WTC11 (cell line): ENCODE measurements at regions not wholly inside any gene's neighbourhood (a gene's known extent, or its start where the extent isn't known, plus 50 kb on each side); places are given as distances from the start of the nearest gene placed in this dataset.

Experiments
- ATAC-seq: fragments of 200-7000 bp; cut with Tn5 transposase; 2 replicates; pipeline ENCODE4 v1.10.0; 2021; ENCODE audit warnings: mild to moderate bottlenecking, moderate library complexity
- CTCF ChIA-PET: fragments of 300-600 bp; sonication (Branson Sonifier 250); formaldehyde crosslinking; loops from one replicate; lab custom pipeline; 2021; ENCODE audit warnings: antibody characterized with exemption; lab: Charles Lee
- POLR2A ChIA-PET: fragments of 350-600 bp; sonication (Branson Sonifier 250); formaldehyde crosslinking; loops from one replicate; lab custom pipeline; 2021; ENCODE audit warnings: antibody characterized with exemption; lab: Charles Lee
- DNase-seq: peaks from one replicate; pipeline ENCODE4 v3.0.0; 2021; ENCODE audit warnings: low spot score
- H3K27ac Mint-ChIP-seq: 2 replicates; pipeline ENCODE4 v1.8.0; 2021; ENCODE audit warnings: mixed read lengths
- H3K27me3 Mint-ChIP-seq: 2 replicates; pipeline ENCODE4 v1.8.0; 2021; ENCODE audit warnings: low read depth, mild to moderate bottlenecking, moderate library complexity, mixed read lengths
- H3K36me3 Mint-ChIP-seq: 2 replicates; pipeline ENCODE4 v1.8.0; 2021; ENCODE audit warnings: mixed read lengths
- H3K4me1 Mint-ChIP-seq: 2 replicates; pipeline ENCODE4 v1.8.0; 2022; ENCODE audit warnings: mixed read lengths
- H3K4me3 Mint-ChIP-seq: 2 replicates; pipeline ENCODE4 v1.8.0; 2021; ENCODE audit warnings: mild to moderate bottlenecking, moderate library complexity, mixed read lengths
- H3K9me3 Mint-ChIP-seq: 2 replicates; pipeline ENCODE4 v1.8.0; 2021; ENCODE audit warnings: mixed read lengths
- AFF4 ChIP-seq: sonication (generic); formaldehyde crosslinking; IDR thresholded peaks from 2 replicates; pipeline ENCODE4 v1.8.1; 2023; ENCODE audit warnings: mild to moderate bottlenecking, missing genetic modification reagents, borderline replicate concordance
- ARID4B ChIP-seq: sonication (generic); formaldehyde crosslinking; IDR thresholded peaks from 2 replicates; pipeline ENCODE4 v1.8.0; 2023; ENCODE audit warnings: missing genetic modification reagents, mild to moderate bottlenecking, borderline replicate concordance
- ATF2 ChIP-seq: sonication (generic); formaldehyde crosslinking; IDR thresholded peaks from 2 replicates; pipeline ENCODE4 v1.8.1; 2022; ENCODE audit warnings: low read depth, missing genetic modification reagents, borderline replicate concordance
- CBFB ChIP-seq: sonication (generic); formaldehyde crosslinking; IDR thresholded peaks from 2 replicates; pipeline ENCODE4 v1.8.1; 2022; ENCODE audit warnings: mild to moderate bottlenecking, low read depth, missing genetic modification reagents
- CREM ChIP-seq: sonication (generic); formaldehyde crosslinking; IDR thresholded peaks from 2 replicates; pipeline ENCODE4 v1.8.1; 2022; ENCODE audit warnings: mild to moderate bottlenecking, missing genetic modification reagents, moderate library complexity
- E2F1 ChIP-seq: sonication (generic); formaldehyde crosslinking; IDR thresholded peaks from 2 replicates; pipeline ENCODE4 v1.8.0; 2022; ENCODE audit warnings: mild to moderate bottlenecking, missing genetic modification reagents
- FOXP1 ChIP-seq: sonication (generic); formaldehyde crosslinking; IDR thresholded peaks from 2 replicates; pipeline ENCODE4 v1.8.0; 2022; ENCODE audit warnings: missing genetic modification reagents, mild to moderate bottlenecking, moderate library complexity, borderline replicate concordance
- GRHL2 ChIP-seq: fragments of 250-450 bp; sonication (Bioruptor Pico); IDR thresholded peaks from 2 replicates; pipeline ENCODE4 v1.8.0; 2022; ENCODE audit warnings: mild to moderate bottlenecking, moderate library complexity; ENCODE audit not compliant: insufficient replicate concordance, severe bottlenecking
- GTF2I ChIP-seq: fragments of 250-450 bp; sonication (Bioruptor Pico); conservative IDR thresholded peaks from 2 replicates; pipeline ENCODE4 v1.4.0; 2021; ENCODE audit warnings: mild to moderate bottlenecking
- HMGA2 ChIP-seq: fragments of 250-450 bp; sonication (Bioruptor Pico); IDR thresholded peaks from 2 replicates; pipeline ENCODE4 v1.4.0; 2021; ENCODE audit warnings: mild to moderate bottlenecking, moderate library complexity
- HMGXB4 ChIP-seq: sonication (generic); formaldehyde crosslinking; IDR thresholded peaks from 2 replicates; pipeline ENCODE4 v1.8.1; 2023; ENCODE audit warnings: mild to moderate bottlenecking, moderate library complexity, missing genetic modification reagents
- NFYB ChIP-seq: sonication (generic); formaldehyde crosslinking; conservative IDR thresholded peaks from 2 replicates; pipeline ENCODE4 v1.8.0; 2022; ENCODE audit warnings: low read depth, missing genetic modification reagents
- PREB ChIP-seq: sonication (generic); formaldehyde crosslinking; IDR thresholded peaks from 2 replicates; pipeline ENCODE4 v1.8.1; 2022; ENCODE audit warnings: mild to moderate bottlenecking, missing genetic modification reagents, moderate library complexity, borderline replicate concordance
- TEAD1 ChIP-seq: sonication (generic); formaldehyde crosslinking; IDR thresholded peaks from 2 replicates; pipeline ENCODE4 v1.8.0; 2022; ENCODE audit warnings: mild to moderate bottlenecking, missing genetic modification reagents
- TEAD4 ChIP-seq: sonication (generic); formaldehyde crosslinking; IDR thresholded peaks from 2 replicates; pipeline ENCODE4 v1.8.0; 2022; ENCODE audit warnings: mild to moderate bottlenecking, missing genetic modification reagents
- ZBTB21 ChIP-seq: sonication (generic); formaldehyde crosslinking; IDR thresholded peaks from 2 replicates; pipeline ENCODE4 v1.8.1; 2023; ENCODE audit warnings: mild to moderate bottlenecking, missing genetic modification reagents, borderline replicate concordance
- ZNF219 ChIP-seq: sonication (generic); formaldehyde crosslinking; IDR thresholded peaks from 2 replicates; pipeline ENCODE4 v1.8.0; 2023; ENCODE audit warnings: missing genetic modification reagents, mild to moderate bottlenecking, borderline replicate concordance
- ZNF263 ChIP-seq: sonication (generic); formaldehyde crosslinking; IDR thresholded peaks from 2 replicates; pipeline ENCODE4 v1.8.1; 2022; ENCODE audit warnings: low read depth, mild to moderate bottlenecking, moderate library complexity, missing genetic modification reagents

GRCh38 chr5:136743052-136743451, 377.7 kb upstream of the TRPC7 start:
- peaks cover 58% of the 10 kb centered on the region for H3K36me3 Mint-ChIP-seq
- H3K4me3 Mint-ChIP-seq: no peak overlapping the region
- DNase-seq (no peak), ATAC-seq (no peak)
- ChIA-PET POLR2A (no interaction called here), CTCF (no interaction called here)
- peaks cover 14% of the 10 kb centered on the region for H3K4me1 Mint-ChIP-seq
- peaks cover 71% of the 10 kb centered on the region for H3K9me3 Mint-ChIP-seq
- TF ChIP-seq ZNF263 (CRISPR knock-in tag): no peak
- TF ChIP-seq AFF4 (CRISPR knock-in tag): no peak
- TF ChIP-seq NFYB: no peak
- TF ChIP-seq TEAD4 (CRISPR knock-in tag): no peak
- no peak for TF ChIP-seq GRHL2 (CRISPR knock-in tag)
- no peak for TF ChIP-seq HMGXB4
- no peak for TF ChIP-seq E2F1
- no peak for TF ChIP-seq ATF2 (CRISPR knock-in tag)
- TF ChIP-seq GTF2I (CRISPR knock-in tag): no peak
- no peak for TF ChIP-seq CBFB (CRISPR knock-in tag)
- no peak for TF ChIP-seq TEAD1 (CRISPR knock-in tag)
- no peak for TF ChIP-seq PREB
- TF ChIP-seq ZBTB21 (CRISPR knock-in tag): no peak
- TF ChIP-seq ZNF219 (CRISPR knock-in tag): no peak
- no peak for TF ChIP-seq FOXP1 (CRISPR knock-in tag)
- TF ChIP-seq ARID4B (CRISPR knock-in tag): no peak
- no peak for TF ChIP-seq HMGA2 (CRISPR knock-in tag)
- TF ChIP-seq CREM (CRISPR knock-in tag): no peak
- H3K27me3 Mint-ChIP-seq: peaks cover 4% of the 10 kb centered on the region; the same call in 1 of the 2 replicates
- H3K27ac Mint-ChIP-seq: no peak overlapping the region
